ENCODE measurements at regions not wholly inside any gene's neighbourhood (a gene's known extent, or its start where the extent isn't known, plus 50 kb on each side); places are given as distances from the start of the nearest gene placed in this dataset.
"Not testable (repeated sequence)": the region's sequence is repeated elsewhere in the genome, so short reads cannot be mapped to it uniquely, and the experiment has no call there.

GRCh38 chr6:51153109-51153508, 334.4 kb downstream of the TFAP2B start:
- no peak for DNase-seq

- not testable (repeated sequence) for DNase-seq
Measured at GRCh38 chr6:51154925-51155324, 336.3 kb downstream of the TFAP2B start.

- DNase-seq, result not testable (repeated sequence)
Measured at GRCh38 chr6:51159260-51159659, 340.6 kb downstream of the TFAP2B start.

GRCh38 chr6:51161752-51162151, 343.1 kb downstream of the TFAP2B start:
- no peak for DNase-seq

- no peak for DNase-seq
Measured at GRCh38 chr6:51163843-51164529, 345.3 kb downstream of the TFAP2B start.

GRCh38 chr6:51166914-51167313, 348.2 kb downstream of the TFAP2B start:
- DNase-seq, result no peak

GRCh38 chr6:51167468-51167867, 348.8 kb downstream of the TFAP2B start:
- DNase-seq, result no peak

- DNase-seq, result no peak
Measured at GRCh38 chr6:51182827-51183226, 364.2 kb downstream of the TFAP2B start.

- no peak for DNase-seq
Measured at GRCh38 chr6:51184046-51184445, 365.4 kb downstream of the TFAP2B start.

- not testable (repeated sequence) for DNase-seq
Measured at GRCh38 chr6:51193163-51193562, 374.5 kb downstream of the TFAP2B start.

- no peak for DNase-seq
Measured at GRCh38 chr6:51199105-51199552, 380.5 kb downstream of the TFAP2B start.

GRCh38 chr6:51199733-51200260, 381.1 kb downstream of the TFAP2B start:
- DNase-seq, result peak; percentile 33

GRCh38 chr6:51200676-51201075, 382.0 kb downstream of the TFAP2B start:
- DNase-seq, result no peak

- not testable (repeated sequence) for DNase-seq
Measured at GRCh38 chr6:51202653-51203052, 384.0 kb downstream of the TFAP2B start.

GRCh38 chr6:51203504-51203903, 384.8 kb downstream of the TFAP2B start:
- DNase-seq, result no peak

GRCh38 chr6:51206686-51207085, 388.0 kb downstream of the TFAP2B start:
- DNase-seq, result not testable (repeated sequence)

- DNase-seq, result no peak
Measured at GRCh38 chr6:51209651-51210050, 391.0 kb downstream of the TFAP2B start.

GRCh38 chr6:51213811-51214210, 395.1 kb downstream of the TFAP2B start:
- no peak for DNase-seq

GRCh38 chr6:51214442-51214841, 395.8 kb downstream of the TFAP2B start:
- no peak for DNase-seq

- no peak for DNase-seq
Measured at GRCh38 chr6:51218181-51218580, 399.5 kb downstream of the TFAP2B start.

GRCh38 chr6:51224580-51225240, 406.0 kb downstream of the TFAP2B start:
- not testable (repeated sequence) for DNase-seq

GRCh38 chr6:51241376-51241775, 422.7 kb downstream of the TFAP2B start:
- no peak for DNase-seq

GRCh38 chr6:51249798-51250197, 431.1 kb downstream of the TFAP2B start:
- DNase-seq, result no peak

- DNase-seq, result no peak
Measured at GRCh38 chr6:51250317-51250716, 431.6 kb downstream of the TFAP2B start.
